HG03442 (cell line): ENCODE measurements at regions not wholly inside any gene's neighbourhood (a gene's known extent, or its start where the extent isn't known, plus 50 kb on each side); places are given as distances from the start of the nearest gene placed in this dataset.

Experiments used
- ATAC-seq: cut with Tn5 transposase; IDR thresholded peaks from one replicate; pipeline ENCODE4 v1.9.1; 2021; ENCODE audit warnings: mild to moderate bottlenecking, moderate library complexity; ENCODE audit not compliant: unreplicated experiment

- no peak for ATAC-seq
Measured at GRCh38 chr13:90979059-90979458, 368.4 kb upstream of the MIR17HG start.

- no peak for ATAC-seq
Measured at GRCh38 chr13:90984756-90985155, 362.7 kb upstream of the MIR17HG start.

GRCh38 chr13:90995001-90995400, 352.5 kb upstream of the MIR17HG start:
- no peak for ATAC-seq

GRCh38 chr13:90995614-90996013, 351.9 kb upstream of the MIR17HG start:
- ATAC-seq, result no peak

- no peak for ATAC-seq
Measured at GRCh38 chr13:90997951-90998350, 349.5 kb upstream of the MIR17HG start.

- no peak for ATAC-seq
Measured at GRCh38 chr13:90999401-90999800, 348.1 kb upstream of the MIR17HG start.

GRCh38 chr13:91001371-91001770, 346.1 kb upstream of the MIR17HG start:
- ATAC-seq, result no peak

GRCh38 chr13:91014696-91015095, 332.8 kb upstream of the MIR17HG start:
- ATAC-seq, result no peak

GRCh38 chr13:91017031-91017668, 330.3 kb upstream of the MIR17HG start:
- peak; percentile 99 for ATAC-seq

GRCh38 chr13:91017669-91018053, 329.8 kb upstream of the MIR17HG start:
- peak; percentile 24 for ATAC-seq

GRCh38 chr13:91020461-91021034, 326.9 kb upstream of the MIR17HG start:
- ATAC-seq, result no peak

- ATAC-seq, result no peak
Measured at GRCh38 chr13:91024157-91024792, 323.2 kb upstream of the MIR17HG start.

- ATAC-seq, result no peak
Measured at GRCh38 chr13:91025442-91025841, 322.0 kb upstream of the MIR17HG start.

GRCh38 chr13:91031508-91031907, 316.0 kb upstream of the MIR17HG start:
- no peak for ATAC-seq

- ATAC-seq, result no peak
Measured at GRCh38 chr13:91032104-91032503, 315.4 kb upstream of the MIR17HG start.

- ATAC-seq, result no peak
Measured at GRCh38 chr13:91036886-91037285, 310.6 kb upstream of the MIR17HG start.

GRCh38 chr13:91042870-91043269, 304.6 kb upstream of the MIR17HG start:
- ATAC-seq, result no peak

- peak; percentile 49 for ATAC-seq
Measured at GRCh38 chr13:91045351-91046034, 302.0 kb upstream of the MIR17HG start.

- no peak for ATAC-seq
Measured at GRCh38 chr13:91046715-91047327, 300.7 kb upstream of the MIR17HG start.

GRCh38 chr13:91050970-91051369, 296.5 kb upstream of the MIR17HG start:
- no peak for ATAC-seq

GRCh38 chr13:91052876-91053275, 294.6 kb upstream of the MIR17HG start:
- ATAC-seq, result no peak
